PC-9 (cell line): ENCODE measurements at regions not wholly inside any gene's neighbourhood (a gene's known extent, or its start where the extent isn't known, plus 50 kb on each side); places are given as distances from the start of the nearest gene placed in this dataset.

Source experiments
- EZH2 ChIP-seq: fragments of 200-600 bp; sonication (generic); IDR thresholded peaks from 2 replicates; pipeline ENCODE4 v1.8.0; 2017; ENCODE audit warnings: antibody characterized with exemption, low read depth
- TF ChIP-seq, protein P1 (sequence below): fragments of 200-600 bp; sonication (generic); conservative IDR thresholded peaks from 2 replicates; pipeline ENCODE4 v1.6.1; 2017; ENCODE audit warnings: mixed run types, antibody characterized with exemption, mild to moderate bottlenecking, moderate library complexity

- TF ChIP-seq, protein P1, sequence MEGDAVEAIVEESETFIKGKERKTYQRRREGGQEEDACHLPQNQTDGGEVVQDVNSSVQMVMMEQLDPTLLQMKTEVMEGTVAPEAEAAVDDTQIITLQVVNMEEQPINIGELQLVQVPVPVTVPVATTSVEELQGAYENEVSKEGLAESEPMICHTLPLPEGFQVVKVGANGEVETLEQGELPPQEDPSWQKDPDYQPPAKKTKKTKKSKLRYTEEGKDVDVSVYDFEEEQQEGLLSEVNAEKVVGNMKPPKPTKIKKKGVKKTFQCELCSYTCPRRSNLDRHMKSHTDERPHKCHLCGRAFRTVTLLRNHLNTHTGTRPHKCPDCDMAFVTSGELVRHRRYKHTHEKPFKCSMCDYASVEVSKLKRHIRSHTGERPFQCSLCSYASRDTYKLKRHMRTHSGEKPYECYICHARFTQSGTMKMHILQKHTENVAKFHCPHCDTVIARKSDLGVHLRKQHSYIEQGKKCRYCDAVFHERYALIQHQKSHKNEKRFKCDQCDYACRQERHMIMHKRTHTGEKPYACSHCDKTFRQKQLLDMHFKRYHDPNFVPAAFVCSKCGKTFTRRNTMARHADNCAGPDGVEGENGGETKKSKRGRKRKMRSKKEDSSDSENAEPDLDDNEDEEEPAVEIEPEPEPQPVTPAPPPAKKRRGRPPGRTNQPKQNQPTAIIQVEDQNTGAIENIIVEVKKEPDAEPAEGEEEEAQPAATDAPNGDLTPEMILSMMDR = no peak
- no peak for TF ChIP-seq EZH2
Observed at GRCh38 chr2:215812966-215813365, 200.4 kb downstream of the MREG start.
